K562 (cell line): ENCODE measurements at regions not wholly inside any gene's neighbourhood (a gene's known extent, or its start where the extent isn't known, plus 50 kb on each side); places are given as distances from the start of the nearest gene placed in this dataset.
A peak's percentile ranks its signal among the peaks of the same experiment; 100 is the strongest.
"Not testable (repeated sequence)": the region's sequence is repeated elsewhere in the genome, so short reads cannot be mapped to it uniquely, and the experiment has no call there.

Source experiments
- ATF1 ChIP-seq, 2 experiments: fragments of 450-650 bp in 1 of 2; IDR thresholded peaks; 2 replicates each; pipeline ENCODE4 v1.6.1; 2016; ENCODE audit warnings: missing compliant biosample characterization in 1 of 2, missing genetic modification characterization in 1 of 2
- CAMTA2 ChIP-seq: fragments of 250-450 bp; sonication (Bioruptor Pico); conservative IDR thresholded peaks from 2 replicates; pipeline ENCODE4 v1.5.1; 2022
- ESRRA ChIP-seq: fragments of 450-650 bp; IDR thresholded peaks from 2 replicates; pipeline ENCODE4 v1.6.1; 2014; ENCODE audit warnings: low read depth, mild to moderate bottlenecking, moderate library complexity, borderline replicate concordance
- HDAC6 ChIP-seq: IDR thresholded peaks from 2 replicates; pipeline ENCODE4 v1.6.1; 2012; ENCODE audit warnings: low read depth, mild to moderate bottlenecking, control low read depth, inconsistent platforms, low read length, moderate library complexity
- JUND ChIP-seq, 2 experiments: IDR thresholded peaks; 2 replicates in 1 of 2; 3 replicates in 1 of 2; pipeline ENCODE4 v1.6.1; 2011; ENCODE audit warnings: borderline replicate concordance in 2 of 2, low read depth in 2 of 2, low read length in 2 of 2, improper control_type of control experiment in 1 of 2, missing biosample characterization in 1 of 2, missing genetic modification characterization in 1 of 2, missing genetic modification reagents in 1 of 2
- MXI1 ChIP-seq: IDR thresholded peaks from 2 replicates; pipeline ENCODE4 v1.6.1; 2011; ENCODE audit warnings: low read depth, mild to moderate bottlenecking, improper control_type of control experiment, low read length
- NFXL1 ChIP-seq: fragments of 450-650 bp; formaldehyde crosslinking; IDR thresholded peaks from 2 replicates; pipeline ENCODE4 v1.4.0; 2021; ENCODE audit warnings: mild to moderate bottlenecking
- NONO ChIP-seq, 2 experiments: fragments of 200-400 bp in 1 of 2; fragments of 450-650 bp in 1 of 2; formaldehyde crosslinking in 1 of 2; IDR thresholded peaks; 2 replicates each; pipeline ENCODE4 v1.6.1; 2017; ENCODE audit warnings: low read depth in 2 of 2, mild to moderate bottlenecking in 2 of 2, moderate library complexity in 2 of 2, low read length in 1 of 2
- ZBED1 ChIP-seq: IDR thresholded peaks from 2 replicates; pipeline ENCODE4 v1.6.1; 2014
- ZBTB26 ChIP-seq: fragments of 450-650 bp; formaldehyde crosslinking; IDR thresholded peaks from 2 replicates; pipeline ENCODE4 v1.4.0; 2022; ENCODE audit warnings: missing genetic modification characterization
- ZBTB8A ChIP-seq: fragments of 450-650 bp; IDR thresholded peaks from 2 replicates; pipeline ENCODE4 v1.6.1; 2018; ENCODE audit warnings: mild to moderate bottlenecking, moderate library complexity; ENCODE audit not compliant: partially characterized antibody
- ZNF23 ChIP-seq: fragments of 250-450 bp; sonication (Bioruptor Pico); IDR thresholded peaks from 2 replicates; pipeline ENCODE4 v1.4.0; 2020; ENCODE audit warnings: mild to moderate bottlenecking
- ZNF3 ChIP-seq: fragments of 250-450 bp; sonication (Bioruptor Pico); IDR thresholded peaks from 2 replicates; pipeline ENCODE4 v1.5.0; 2021; ENCODE audit warnings: mild to moderate bottlenecking, moderate library complexity
- ZNF384 ChIP-seq: IDR thresholded peaks from 2 replicates; pipeline ENCODE4 v1.6.1; 2012; ENCODE audit warnings: low read depth, low read length, improper control_type of control experiment
- TF ChIP-seq, protein P1 (sequence below), 2 experiments: IDR thresholded peaks in 1 of 2; conservative IDR thresholded peaks in 1 of 2; 2 replicates each; pipeline ENCODE4 v1.6.1; 2016; ENCODE audit warnings: low read depth in 2 of 2, mild to moderate bottlenecking in 1 of 2, missing compliant biosample characterization in 1 of 2, missing genetic modification characterization in 1 of 2, moderate library complexity in 1 of 2
- TF ChIP-seq, protein P2 (sequence below): fragments of 250-450 bp; sonication (Bioruptor Pico); IDR thresholded peaks from 2 replicates; pipeline ENCODE4 v1.9.0; 2021; ENCODE audit warnings: mild to moderate bottlenecking, inconsistent platforms
- TF ChIP-seq, protein P3 (sequence below): fragments of 450-650 bp; formaldehyde crosslinking; IDR thresholded peaks from 2 replicates; pipeline ENCODE4 v1.4.0; 2020; ENCODE audit warnings: mild to moderate bottlenecking, moderate library complexity
- TF ChIP-seq, protein P4 (sequence below): fragments of 250-450 bp; sonication (Bioruptor Pico); IDR thresholded peaks from 2 replicates; pipeline ENCODE4 v1.9.0; 2021; ENCODE audit warnings: mild to moderate bottlenecking

GRCh38 chr1:120942218-120942944 is 52.8 kb downstream of the PPIAL4A start (continued):
- TF ChIP-seq ZNF384, result 0 out of 2 replicates have a peak, but pooled peaks have one; percentile 43
- peak; percentile 60; the same call in 1 of the 2 replicates for TF ChIP-seq ZNF3
- peak; percentile 57 for TF ChIP-seq ZBTB8A
- TF ChIP-seq, protein P1, sequence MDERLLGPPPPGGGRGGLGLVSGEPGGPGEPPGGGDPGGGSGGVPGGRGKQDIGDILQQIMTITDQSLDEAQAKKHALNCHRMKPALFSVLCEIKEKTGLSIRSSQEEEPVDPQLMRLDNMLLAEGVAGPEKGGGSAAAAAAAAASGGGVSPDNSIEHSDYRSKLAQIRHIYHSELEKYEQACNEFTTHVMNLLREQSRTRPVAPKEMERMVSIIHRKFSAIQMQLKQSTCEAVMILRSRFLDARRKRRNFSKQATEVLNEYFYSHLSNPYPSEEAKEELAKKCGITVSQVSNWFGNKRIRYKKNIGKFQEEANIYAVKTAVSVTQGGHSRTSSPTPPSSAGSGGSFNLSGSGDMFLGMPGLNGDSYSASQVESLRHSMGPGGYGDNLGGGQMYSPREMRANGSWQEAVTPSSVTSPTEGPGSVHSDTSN (CRISPR knock-in tag; IDR thresholded peaks at IDR 0.05; ENCODE audit: low read depth), result not testable (repeated sequence)
- TF ChIP-seq, protein P1 (tag; conservative IDR thresholded peaks at IDR 0.05; ENCODE audit: low read depth), result peak; percentile 68
- TF ChIP-seq NFXL1 (CRISPR knock-in tag), result peak; percentile 85; the same call in 1 of the 2 replicates
- peak in 1 of 2 experiments; percentile 37; a peak in 1 of 4 replicates for TF ChIP-seq NONO (IDR thresholded peaks at IDR 0.05; ENCODE audit: low read depth in 2 of 2, low read length in 1 of 2)
- TF ChIP-seq CAMTA2 (CRISPR knock-in tag), result 0 out of 2 replicates have a peak, but pooled peaks have one; percentile 16
- TF ChIP-seq, protein P2, sequence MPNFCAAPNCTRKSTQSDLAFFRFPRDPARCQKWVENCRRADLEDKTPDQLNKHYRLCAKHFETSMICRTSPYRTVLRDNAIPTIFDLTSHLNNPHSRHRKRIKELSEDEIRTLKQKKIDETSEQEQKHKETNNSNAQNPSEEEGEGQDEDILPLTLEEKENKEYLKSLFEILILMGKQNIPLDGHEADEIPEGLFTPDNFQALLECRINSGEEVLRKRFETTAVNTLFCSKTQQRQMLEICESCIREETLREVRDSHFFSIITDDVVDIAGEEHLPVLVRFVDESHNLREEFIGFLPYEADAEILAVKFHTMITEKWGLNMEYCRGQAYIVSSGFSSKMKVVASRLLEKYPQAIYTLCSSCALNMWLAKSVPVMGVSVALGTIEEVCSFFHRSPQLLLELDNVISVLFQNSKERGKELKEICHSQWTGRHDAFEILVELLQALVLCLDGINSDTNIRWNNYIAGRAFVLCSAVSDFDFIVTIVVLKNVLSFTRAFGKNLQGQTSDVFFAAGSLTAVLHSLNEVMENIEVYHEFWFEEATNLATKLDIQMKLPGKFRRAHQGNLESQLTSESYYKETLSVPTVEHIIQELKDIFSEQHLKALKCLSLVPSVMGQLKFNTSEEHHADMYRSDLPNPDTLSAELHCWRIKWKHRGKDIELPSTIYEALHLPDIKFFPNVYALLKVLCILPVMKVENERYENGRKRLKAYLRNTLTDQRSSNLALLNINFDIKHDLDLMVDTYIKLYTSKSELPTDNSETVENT (CRISPR knock-in tag), result peak; percentile 97
- TF ChIP-seq ESRRA, result peak; percentile 79
- TF ChIP-seq, protein P3, sequence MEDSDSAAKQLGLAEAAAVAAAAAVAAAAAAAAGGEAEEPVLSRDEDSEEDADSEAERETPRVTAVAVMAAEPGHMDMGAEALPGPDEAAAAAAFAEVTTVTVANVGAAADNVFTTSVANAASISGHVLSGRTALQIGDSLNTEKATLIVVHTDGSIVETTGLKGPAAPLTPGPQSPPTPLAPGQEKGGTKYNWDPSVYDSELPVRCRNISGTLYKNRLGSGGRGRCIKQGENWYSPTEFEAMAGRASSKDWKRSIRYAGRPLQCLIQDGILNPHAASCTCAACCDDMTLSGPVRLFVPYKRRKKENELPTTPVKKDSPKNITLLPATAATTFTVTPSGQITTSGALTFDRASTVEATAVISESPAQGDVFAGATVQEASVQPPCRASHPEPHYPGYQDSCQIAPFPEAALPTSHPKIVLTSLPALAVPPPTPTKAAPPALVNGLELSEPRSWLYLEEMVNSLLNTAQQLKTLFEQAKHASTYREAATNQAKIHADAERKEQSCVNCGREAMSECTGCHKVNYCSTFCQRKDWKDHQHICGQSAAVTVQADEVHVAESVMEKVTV (CRISPR knock-in tag), result peak; percentile 66; the same call in 1 of the 2 replicates
- TF ChIP-seq ZBED1, result peak; percentile 99
- TF ChIP-seq ZNF23 (CRISPR knock-in tag), result peak; percentile 15; the same call in 1 of the 2 replicates
- peak; percentile 98 for TF ChIP-seq ZBTB26 (CRISPR knock-in tag)
- peak; percentile 91; the same call in 1 of the 2 replicates for TF ChIP-seq HDAC6
- TF ChIP-seq JUND (IDR thresholded peaks at IDR 0.05; ENCODE audit: borderline replicate concordance, low read depth, low read length), result peak; percentile 41; the same call in 1 of the 2 replicates
- peak; percentile 81; the same call in 1 of the 3 replicates for TF ChIP-seq JUND (tag; IDR thresholded peaks at IDR 0.05; ENCODE audit: borderline replicate concordance, low read depth, low read length)
- TF ChIP-seq ATF1 (CRISPR knock-in tag; IDR thresholded peaks at IDR 0.05), result not testable (repeated sequence)
- TF ChIP-seq ATF1 (tag; IDR thresholded peaks at IDR 0.05), result peak; percentile 94
- peak; percentile 85 for TF ChIP-seq MXI1
- TF ChIP-seq, protein P4, sequence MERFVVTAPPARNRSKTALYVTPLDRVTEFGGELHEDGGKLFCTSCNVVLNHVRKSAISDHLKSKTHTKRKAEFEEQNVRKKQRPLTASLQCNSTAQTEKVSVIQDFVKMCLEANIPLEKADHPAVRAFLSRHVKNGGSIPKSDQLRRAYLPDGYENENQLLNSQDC (CRISPR knock-in tag), result peak; percentile 99
